Astrocyte (in vitro differentiated cells and primary cell): ENCODE measurements at regions not wholly inside any gene's neighbourhood (a gene's known extent, or its start where the extent isn't known, plus 50 kb on each side); places are given as distances from the start of the nearest gene placed in this dataset.

Experiments
- DNase-seq: peaks from one replicate; pipeline ENCODE4 v3.0.0-alpha.2; 2010; ENCODE audit warnings: low read depth
- FAIRE-seq: peaks from 2 replicates; lab custom pipeline; 2011; peaks lifted over from hg19 to GRCh38; lab: Jason Lieb, UNC
- H2AFZ ChIP-seq: 2 replicates; pipeline ENCODE4 v1.6.0; 2012; ENCODE audit warnings: low read depth, low read length, inconsistent platforms
- H3K27ac ChIP-seq: 2 replicates; pipeline ENCODE4 v1.5.1; 2011; ENCODE audit warnings: low read depth, low read length, inconsistent platforms
- H3K27me3 ChIP-seq: 2 replicates; pipeline ENCODE4 v1.6.0; 2011; ENCODE audit warnings: low read length, inconsistent platforms; ENCODE audit not compliant: insufficient read depth
- H3K36me3 ChIP-seq: 2 replicates; pipeline ENCODE4 v1.5.1; 2011; ENCODE audit warnings: low read length, inconsistent platforms; ENCODE audit not compliant: insufficient read depth
- H3K4me1 ChIP-seq: 2 replicates; pipeline ENCODE4 v1.5.1; 2011; ENCODE audit warnings: low read length, inconsistent platforms; ENCODE audit not compliant: insufficient read depth
- H3K4me2 ChIP-seq: 2 replicates; pipeline ENCODE4 v1.6.0; 2012; ENCODE audit warnings: low read length, inconsistent platforms
- H3K4me3 ChIP-seq: 2 replicates; pipeline ENCODE4 v1.5.1; 2011; ENCODE audit warnings: low read depth, mild to moderate bottlenecking, low read length, inconsistent platforms; ENCODE audit not compliant: insufficient read depth
- H3K79me2 ChIP-seq: 2 replicates; pipeline ENCODE4 v1.6.0; 2012; ENCODE audit warnings: mild to moderate bottlenecking, low read length, inconsistent platforms; ENCODE audit not compliant: insufficient read depth
- H3K9ac ChIP-seq: 2 replicates; pipeline ENCODE4 v1.6.0; 2012; ENCODE audit warnings: mild to moderate bottlenecking, low read length, inconsistent platforms
- H3K9me3 ChIP-seq: 2 replicates; pipeline ENCODE4 v1.5.1; 2012; ENCODE audit warnings: low read depth, mild to moderate bottlenecking, low read length, inconsistent platforms; ENCODE audit not compliant: insufficient read depth
- H4K20me1 ChIP-seq: 2 replicates; pipeline ENCODE4 v1.6.0; 2012; ENCODE audit warnings: low read length, inconsistent platforms; ENCODE audit not compliant: insufficient read depth
- H3K27ac Mint-ChIP-seq: one replicate; pipeline ENCODE4 v1.8.0; 2021; ENCODE audit warnings: mild to moderate bottlenecking, mixed read lengths; ENCODE audit not compliant: unreplicated experiment
- H3K27me3 Mint-ChIP-seq: one replicate; pipeline ENCODE4 v1.8.0; 2021; ENCODE audit warnings: low read depth, mixed read lengths; ENCODE audit not compliant: unreplicated experiment
- H3K36me3 Mint-ChIP-seq: one replicate; pipeline ENCODE4 v1.8.0; 2021; ENCODE audit warnings: low read depth, mixed read lengths; ENCODE audit not compliant: unreplicated experiment
- H3K4me1 Mint-ChIP-seq: one replicate; pipeline ENCODE4 v1.8.0; 2021; ENCODE audit warnings: low read depth, mixed read lengths; ENCODE audit not compliant: unreplicated experiment
- H3K4me3 Mint-ChIP-seq: one replicate; pipeline ENCODE4 v1.8.0; 2021; ENCODE audit warnings: mild to moderate bottlenecking, moderate library complexity, mixed read lengths; ENCODE audit not compliant: unreplicated experiment
- H3K9me3 Mint-ChIP-seq: one replicate; pipeline ENCODE4 v1.8.0; 2021; ENCODE audit warnings: mild to moderate bottlenecking, mixed read lengths; ENCODE audit not compliant: unreplicated experiment
- CTCF ChIP-seq: IDR thresholded peaks from 2 replicates; pipeline ENCODE4 v1.5.1; 2011; ENCODE audit warnings: low read depth, mild to moderate bottlenecking, inconsistent platforms, low read length, moderate library complexity; ENCODE audit not compliant: insufficient read depth
- EZH2 ChIP-seq: IDR thresholded peaks from 2 replicates; pipeline ENCODE4 v1.6.1; 2012; ENCODE audit warnings: mild to moderate bottlenecking, low read length, inconsistent platforms; ENCODE audit not compliant: insufficient read depth

GRCh38 chr4:104732766-104733165, 238.1 kb upstream of the CXXC4 start:
- H3K9me3 Mint-ChIP-seq: no peaks in the 10 kb centered on the region
- H3K27ac ChIP-seq: no peak overlapping the region
- TF ChIP-seq CTCF (no peak), EZH2 (no peak)
- no peaks in the 10 kb centered on the region for H3K36me3 Mint-ChIP-seq
- no peak overlapping the region for H3K9ac ChIP-seq
- no peaks in the 10 kb centered on the region for H3K27me3 Mint-ChIP-seq
- no peaks in the 10 kb centered on the region for H3K36me3 ChIP-seq
- H4K20me1 ChIP-seq: no peaks in the 10 kb centered on the region
- H3K4me1 Mint-ChIP-seq: peaks cover 15% of the 10 kb centered on the region
- DNase-seq (no peak), FAIRE-seq (no peak)
- no peaks in the 10 kb centered on the region for H3K27me3 ChIP-seq
- H2AFZ ChIP-seq: no peak overlapping the region
- peaks cover 12% of the 10 kb centered on the region for H3K4me1 ChIP-seq
- H3K4me3 ChIP-seq: no peak overlapping the region
- no peak overlapping the region for H3K4me2 ChIP-seq
- H3K79me2 ChIP-seq: no peaks in the 10 kb centered on the region
- H3K9me3 ChIP-seq: no peaks in the 10 kb centered on the region
- no peak overlapping the region for H3K4me3 Mint-ChIP-seq
- no peak overlapping the region for H3K27ac Mint-ChIP-seq

DNA sequence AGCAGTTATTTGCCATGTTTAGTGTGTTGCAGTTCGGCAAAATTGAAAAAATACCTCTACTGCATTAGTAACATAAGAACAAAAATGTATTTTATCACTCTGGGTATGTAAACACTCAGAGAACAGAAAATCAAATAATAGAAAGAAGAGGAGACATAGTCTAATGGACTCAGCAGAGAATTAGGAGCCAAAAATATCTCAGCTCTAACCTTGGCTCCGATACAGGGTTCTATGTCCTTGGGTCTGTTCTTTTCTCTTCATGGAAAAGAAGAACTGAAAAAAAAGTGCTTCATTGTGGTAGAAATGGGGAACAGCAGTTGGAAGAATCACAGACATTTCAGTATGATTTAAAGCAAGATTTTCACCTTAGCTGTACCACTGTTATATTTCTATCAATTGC, 240.5 kb upstream of the CXXC4 start:
- Histone ChIP-seq H3K4me2 (no peak overlapping the region), H3K27me3 (no peaks in the 10 kb centered on the region), H3K4me1 (no peaks in the 10 kb centered on the region), H3K36me3 (no peaks in the 10 kb centered on the region), H4K20me1 (no peaks in the 10 kb centered on the region), H3K9ac (no peak overlapping the region), H3K9me3 (no peaks in the 10 kb centered on the region), H3K27ac (no peak overlapping the region), H3K79me2 (no peaks in the 10 kb centered on the region), H3K4me3 (no peak overlapping the region), H2AFZ (no peak overlapping the region)
- FAIRE-seq (no peak), DNase-seq (no peak)
- H3K9me3 Mint-ChIP-seq: no peaks in the 10 kb centered on the region
- no peak overlapping the region for H3K4me3 Mint-ChIP-seq
- peaks cover 12% of the 10 kb centered on the region for H3K4me1 Mint-ChIP-seq
- H3K36me3 Mint-ChIP-seq: no peaks in the 10 kb centered on the region
- TF ChIP-seq CTCF (no peak), EZH2 (no peak)
- H3K27ac Mint-ChIP-seq: no peak overlapping the region
- H3K27me3 Mint-ChIP-seq: no peaks in the 10 kb centered on the region

- Histone ChIP-seq H3K27me3 (no peaks in the 10 kb centered on the region), H3K36me3 (no peaks in the 10 kb centered on the region), H3K4me2 (no peak overlapping the region), H2AFZ (no peak overlapping the region), H4K20me1 (no peaks in the 10 kb centered on the region), H3K79me2 (no peaks in the 10 kb centered on the region), H3K4me3 (no peak overlapping the region), H3K27ac (no peak overlapping the region), H3K9me3 (no peaks in the 10 kb centered on the region), H3K9ac (no peak overlapping the region), H3K4me1 (no peaks in the 10 kb centered on the region)
- no peak overlapping the region for H3K27ac Mint-ChIP-seq
- no peaks in the 10 kb centered on the region for H3K9me3 Mint-ChIP-seq
- DNase-seq (no peak), FAIRE-seq (no peak)
- no peaks in the 10 kb centered on the region for H3K27me3 Mint-ChIP-seq
- no peak overlapping the region for H3K4me3 Mint-ChIP-seq
- H3K4me1 Mint-ChIP-seq: peaks cover 12% of the 10 kb centered on the region
- TF ChIP-seq CTCF (no peak), EZH2 (no peak)
- no peaks in the 10 kb centered on the region for H3K36me3 Mint-ChIP-seq
Observed at GRCh38 chr4:104740161-104740560, 245.5 kb upstream of the CXXC4 start.
